ENCODE measurements at regions not wholly inside any gene's neighbourhood (a gene's known extent, or its start where the extent isn't known, plus 50 kb on each side); places are given as distances from the start of the nearest gene placed in this dataset.

GRCh38 chr14:35201066-35201465 lies 78.7 kb downstream of the PRORP start:
- H3K4me3 ChIP-seq (ENCODE audit: low read length): no peak overlapping the region
- H3K4me1 ChIP-seq (ENCODE audit: low read length): no peaks in the 10 kb centered on the region
- no peaks in the 10 kb centered on the region for H3F3A ChIP-seq (ENCODE audit: insufficient read depth, low read length)
- no peak overlapping the region for H2AFZ ChIP-seq (ENCODE audit: low read length)
- H3K9me3 ChIP-seq (replicated peaks; ENCODE audit: insufficient read depth, low read length): no peaks in the 10 kb centered on the region
- DNase-seq: no peak
- H3K9me2 ChIP-seq (replicated peaks; ENCODE audit: insufficient read depth, low read length): no peaks in the 10 kb centered on the region
- TF ChIP-seq EZH2phosphoT487 (IDR thresholded peaks at IDR 0.05; ENCODE audit: low read length): no peak
- no peak for TF ChIP-seq EZH2 (optimal IDR thresholded peaks at IDR 0.05; ENCODE audit: low read depth, low read length)
- TF ChIP-seq CTCF (IDR thresholded peaks at IDR 0.05; ENCODE audit: low read length): no peak
- no peaks in the 10 kb centered on the region for H3K27me3 ChIP-seq (replicated peaks; ENCODE audit: insufficient read depth, low read length)
- no peak overlapping the region for H3K9ac ChIP-seq (ENCODE audit: low read length)
- H3K4me2 ChIP-seq (ENCODE audit: low read depth, low read length): no peak overlapping the region
- no peaks in the 10 kb centered on the region for H4K20me1 ChIP-seq (ENCODE audit: insufficient read depth, low read length)
- H3K36me3 ChIP-seq (replicated peaks; ENCODE audit: insufficient read depth, low read length): no peaks in the 10 kb centered on the region
- no peaks in the 10 kb centered on the region for H3K79me2 ChIP-seq (ENCODE audit: low read length)
- H3K27ac ChIP-seq (ENCODE audit: low read length): no peak overlapping the region

- Histone ChIP-seq H3K4me1 (ENCODE audit: low read length) (no peaks in the 10 kb centered on the region), H3K79me2 (ENCODE audit: low read length) (no peaks in the 10 kb centered on the region), H4K20me1 (ENCODE audit: insufficient read depth, low read length) (no peaks in the 10 kb centered on the region), H3K27me3 (replicated peaks; ENCODE audit: insufficient read depth, low read length) (no peaks in the 10 kb centered on the region), H3K9me3 (replicated peaks; ENCODE audit: insufficient read depth, low read length) (no peaks in the 10 kb centered on the region), H3K9ac (ENCODE audit: low read length) (no peak overlapping the region), H3K9me2 (replicated peaks; ENCODE audit: insufficient read depth, low read length) (no peaks in the 10 kb centered on the region), H3F3A (ENCODE audit: insufficient read depth, low read length) (no peaks in the 10 kb centered on the region), H3K4me3 (ENCODE audit: low read length) (no peak overlapping the region), H3K36me3 (replicated peaks; ENCODE audit: insufficient read depth, low read length) (no peaks in the 10 kb centered on the region), H2AFZ (ENCODE audit: low read length) (no peak overlapping the region), H3K27ac (ENCODE audit: low read length) (no peak overlapping the region), H3K4me2 (ENCODE audit: low read depth, low read length) (no peak overlapping the region)
- DNase-seq: no peak
- TF ChIP-seq EZH2 (optimal IDR thresholded peaks at IDR 0.05; ENCODE audit: low read depth, low read length): no peak
- TF ChIP-seq CTCF (IDR thresholded peaks at IDR 0.05; ENCODE audit: low read length): no peak
- TF ChIP-seq EZH2phosphoT487 (IDR thresholded peaks at IDR 0.05; ENCODE audit: low read length): no peak
Observed at GRCh38 chr14:35202195-35202594, 79.8 kb downstream of the PRORP start.

- H3K27ac ChIP-seq (ENCODE audit: low read length): no peak overlapping the region
- no peak overlapping the region for H2AFZ ChIP-seq (ENCODE audit: low read length)
- TF ChIP-seq CTCF (IDR thresholded peaks at IDR 0.05; ENCODE audit: low read length) (no peak), EZH2phosphoT487 (IDR thresholded peaks at IDR 0.05; ENCODE audit: low read length) (no peak), EZH2 (optimal IDR thresholded peaks at IDR 0.05; ENCODE audit: low read depth, low read length) (no peak)
- H3F3A ChIP-seq (ENCODE audit: insufficient read depth, low read length): no peaks in the 10 kb centered on the region
- no peaks in the 10 kb centered on the region for H3K36me3 ChIP-seq (replicated peaks; ENCODE audit: insufficient read depth, low read length)
- no peaks in the 10 kb centered on the region for H3K9me3 ChIP-seq (replicated peaks; ENCODE audit: insufficient read depth, low read length)
- DNase-seq: no peak
- H3K9me2 ChIP-seq (replicated peaks; ENCODE audit: insufficient read depth, low read length): no peaks in the 10 kb centered on the region
- no peak overlapping the region for H3K4me3 ChIP-seq (ENCODE audit: low read length)
- no peaks in the 10 kb centered on the region for H3K79me2 ChIP-seq (ENCODE audit: low read length)
- no peak overlapping the region for H3K4me2 ChIP-seq (ENCODE audit: low read depth, low read length)
- no peaks in the 10 kb centered on the region for H3K4me1 ChIP-seq (ENCODE audit: low read length)
- no peak overlapping the region for H3K9ac ChIP-seq (ENCODE audit: low read length)
- no peaks in the 10 kb centered on the region for H4K20me1 ChIP-seq (ENCODE audit: insufficient read depth, low read length)
- H3K27me3 ChIP-seq (replicated peaks; ENCODE audit: insufficient read depth, low read length): no peaks in the 10 kb centered on the region
Observed at GRCh38 chr14:35205737-35206136, 83.4 kb downstream of the PRORP start.

Data from MM.1S (cell line).